SK-MEL-5 (cell line): ENCODE measurements at regions not wholly inside any gene's neighbourhood (a gene's known extent, or its start where the extent isn't known, plus 50 kb on each side); places are given as distances from the start of the nearest gene placed in this dataset.
A peak's percentile ranks its signal among the peaks of the same experiment; 100 is the strongest.

Source experiments
- DNase-seq: peaks from one replicate; pipeline ENCODE4 v3.0.0-alpha.2; 2016; ENCODE audit warnings: low read depth, low spot score
- in situ Hi-C: cut with HindIII; loops from 2 replicates; pipeline ENCODE4 v1.10.0; 2016; ENCODE audit warnings: low sequenced_read_pairs, high pct_unique_total_duplicates, low pct_unique_long_range_greater_than_20kb

DNA sequence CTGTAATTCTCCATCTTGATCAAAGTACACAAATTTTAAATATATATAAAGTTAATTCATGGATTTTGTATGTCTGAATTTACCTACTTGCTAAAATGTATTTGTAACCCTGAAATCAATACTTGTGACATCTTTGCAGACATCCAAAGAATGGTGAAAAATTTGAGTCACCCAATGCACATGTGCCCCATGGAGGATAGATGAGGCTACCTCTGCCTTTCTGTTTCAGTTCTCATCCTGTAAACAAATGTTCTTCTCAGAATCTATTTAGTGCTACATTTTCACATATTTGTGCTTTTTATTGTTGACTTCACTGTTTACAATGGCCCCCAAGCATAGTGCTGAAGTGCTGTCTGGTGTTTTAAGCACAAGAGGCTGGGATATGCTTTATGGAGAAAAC lies 171.5 kb downstream of the LRATD1 start:
- in situ Hi-C loops = no loop called here
- DNase-seq = no peak

DNA sequence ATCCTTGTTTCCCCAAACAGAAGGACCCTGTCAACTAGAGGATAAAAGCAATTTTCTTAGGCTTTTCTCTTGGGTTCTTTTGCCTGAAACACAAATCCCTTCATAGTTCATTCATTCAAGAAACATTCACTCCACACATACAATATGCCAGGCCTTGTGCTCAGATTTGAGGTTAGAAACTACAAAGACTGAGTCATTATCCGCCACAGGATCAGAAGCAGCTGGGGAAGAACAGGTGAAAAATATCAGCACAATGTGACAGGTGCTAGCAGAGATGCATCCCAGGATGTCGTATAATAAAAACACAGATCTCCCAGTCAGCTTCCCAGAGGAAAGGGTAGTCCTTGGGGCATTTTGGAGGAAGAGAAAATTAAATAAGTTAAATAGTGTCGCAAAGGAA lies 172.4 kb downstream of the LRATD1 start:
- in situ Hi-C loops = no loop called here
- DNase-seq = no peak

DNA sequence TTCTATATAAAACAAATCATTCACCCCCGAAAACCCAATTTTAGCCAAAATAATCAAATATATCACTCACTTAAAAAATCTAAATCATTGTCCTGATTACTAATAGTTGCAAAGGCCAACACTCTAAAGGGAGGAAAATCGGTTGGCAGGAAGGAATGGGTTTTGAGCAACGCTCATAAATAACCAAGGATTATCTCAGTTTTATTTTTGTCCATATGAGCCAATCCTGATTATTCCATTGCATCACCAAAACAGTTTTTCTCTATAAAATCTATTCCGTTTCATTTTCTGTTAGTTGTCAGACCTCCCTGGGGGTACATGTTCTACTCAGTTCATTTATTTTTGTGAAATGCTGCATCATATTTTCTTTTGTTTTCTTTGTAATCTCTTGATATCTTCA lies 174.1 kb downstream of the LRATD1 start:
- in situ Hi-C loops = no loop called here

DNA sequence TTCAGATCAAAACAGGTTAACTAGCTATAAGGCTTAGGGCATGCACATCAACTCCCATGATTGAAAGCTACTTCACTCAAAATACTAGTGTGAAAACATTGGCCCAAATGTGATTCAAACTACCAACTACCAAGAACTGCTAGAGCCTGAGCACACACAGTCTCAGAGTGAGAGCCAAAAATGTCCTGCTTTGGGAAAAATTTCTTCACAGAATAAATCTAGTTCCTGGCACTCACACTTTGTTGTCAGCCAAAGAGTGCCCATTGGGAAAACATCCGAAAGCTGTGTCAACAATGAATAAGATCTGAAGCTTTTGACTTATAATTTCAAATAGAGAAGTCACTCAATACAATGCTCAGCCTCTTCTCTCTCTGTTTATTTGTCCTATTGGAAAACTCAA lies 182.7 kb downstream of the LRATD1 start:
- in situ Hi-C loops = no loop called here
- DNase-seq = no peak

More for the DNA sequence above, 174.1 kb downstream of the LRATD1 start:
- no peak for DNase-seq

DNA sequence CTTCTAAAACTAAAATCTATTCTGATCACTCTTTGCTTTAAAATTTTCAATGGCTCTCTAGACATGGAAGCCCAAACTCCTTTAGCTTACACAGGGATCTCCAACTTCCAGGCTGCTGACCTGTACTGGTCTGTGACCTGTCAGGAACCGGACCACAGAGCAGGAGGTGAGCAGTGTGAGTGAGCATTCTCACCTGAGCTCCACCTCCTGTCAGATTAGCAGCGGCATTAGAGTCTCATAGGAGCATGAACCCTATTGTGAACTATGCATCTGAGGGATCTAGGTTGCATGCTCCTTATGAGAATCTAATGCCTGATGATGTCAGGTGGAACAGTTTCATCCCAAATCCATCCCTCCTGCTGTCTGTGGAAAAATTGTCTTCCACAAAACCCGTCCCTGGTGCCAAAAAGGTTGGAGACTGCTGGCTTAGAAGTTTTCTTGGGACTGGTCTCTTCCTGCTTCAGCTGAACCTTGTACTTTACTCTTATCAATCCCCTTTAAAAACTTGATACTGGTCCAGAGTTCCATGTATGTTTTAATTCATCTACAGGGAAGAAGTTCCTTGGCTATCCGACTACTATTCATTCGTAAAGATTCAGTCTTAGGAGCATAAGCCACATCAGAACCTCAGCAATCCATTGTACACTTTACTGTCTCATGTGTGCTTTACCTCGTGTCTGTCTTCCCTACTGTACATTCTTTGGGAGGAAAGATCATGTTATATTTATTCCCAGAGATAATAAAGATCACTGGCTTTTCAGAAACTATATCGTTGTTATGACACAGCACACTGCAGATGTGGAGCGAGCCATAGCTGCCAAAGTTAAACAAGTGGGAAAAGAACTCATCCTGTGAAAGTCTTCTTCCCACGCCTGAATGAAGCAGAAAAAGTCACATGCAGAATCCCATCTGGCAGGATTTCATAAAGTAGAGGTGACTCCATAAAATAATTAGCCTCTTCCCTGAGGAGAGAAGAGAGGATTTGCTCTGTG lies 183.8 kb downstream of the LRATD1 start:
- in situ Hi-C loops = no loop called here
- no peak for DNase-seq

DNA sequence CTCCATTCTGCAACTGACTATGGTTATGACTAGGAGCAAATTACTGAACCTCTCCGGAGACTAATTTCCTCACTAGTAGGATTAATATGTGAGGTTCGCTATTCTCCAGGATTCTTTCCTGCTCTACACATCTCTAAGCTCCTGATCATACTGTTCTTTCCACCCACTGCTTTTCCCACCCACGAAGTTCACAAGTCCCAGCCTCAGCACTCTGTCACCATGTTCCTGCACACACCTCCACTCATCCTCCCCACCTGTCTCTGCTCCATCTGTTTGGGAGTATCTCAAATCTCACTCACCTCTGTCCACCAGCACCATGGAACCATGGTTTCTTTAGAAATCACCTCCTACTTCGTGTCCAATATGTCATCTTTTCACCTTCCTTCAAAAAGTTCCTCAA lies 185.3 kb downstream of the LRATD1 start:
- no peak for DNase-seq
- in situ Hi-C loops = no loop called here

DNA sequence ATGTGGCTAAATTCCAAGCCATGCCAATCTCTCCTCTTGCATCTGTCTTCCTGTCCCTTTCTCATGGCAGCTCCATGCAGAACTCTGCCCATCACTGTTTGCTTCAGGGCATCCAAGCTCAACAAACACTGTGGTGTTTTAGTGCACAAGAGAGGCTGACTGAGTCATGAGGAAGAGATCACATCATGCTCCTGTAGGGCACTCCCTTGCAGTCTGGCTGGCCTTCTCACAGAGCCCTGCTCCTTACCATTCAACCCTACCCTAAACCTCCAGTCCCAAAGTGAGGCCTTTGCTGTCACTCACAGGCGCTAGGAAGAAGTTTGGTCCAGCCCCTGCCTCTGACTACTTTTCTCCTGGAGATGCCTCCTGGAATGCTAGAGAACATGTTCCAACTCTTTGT lies 194.0 kb downstream of the LRATD1 start:
- peak; percentile 49 for DNase-seq
- in situ Hi-C loops = no loop called here

DNA sequence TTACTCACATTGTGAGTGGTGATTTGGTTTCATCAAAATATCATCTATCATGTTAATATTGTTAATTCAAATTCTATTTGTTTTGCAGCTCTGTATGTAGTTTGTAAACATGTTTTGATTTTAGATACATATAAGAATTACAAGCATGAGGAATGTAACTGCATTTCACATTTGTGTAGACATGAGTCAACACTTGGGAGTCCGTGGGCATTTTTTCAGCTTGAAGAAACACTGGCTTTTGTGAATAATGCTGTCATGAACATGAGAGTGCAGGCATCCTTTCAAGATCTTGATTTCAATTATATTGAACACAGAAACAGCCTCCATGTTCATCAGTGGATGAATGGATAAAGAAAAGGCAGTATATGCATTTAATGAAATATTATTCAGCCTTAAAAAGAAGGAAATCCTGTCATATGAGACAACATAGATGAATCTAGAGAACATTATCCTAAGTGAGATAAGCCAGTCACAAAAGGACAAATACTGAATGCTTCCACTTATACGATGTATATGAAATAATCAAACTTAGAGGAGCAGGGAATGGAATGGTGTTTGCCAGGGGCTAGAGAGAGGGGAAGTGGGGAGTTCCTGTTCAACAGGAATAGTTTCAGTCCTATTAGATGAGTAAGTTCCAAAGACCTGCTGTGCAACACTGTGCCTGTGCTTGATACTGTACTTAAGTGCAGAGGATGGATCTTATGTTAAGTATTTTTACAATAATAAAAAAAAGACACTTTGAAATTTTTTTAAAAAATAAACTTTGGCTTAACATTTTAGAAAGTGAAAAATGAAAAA lies 194.9 kb downstream of the LRATD1 start:
- DNase-seq = no peak
- in situ Hi-C loops = no loop called here

DNA sequence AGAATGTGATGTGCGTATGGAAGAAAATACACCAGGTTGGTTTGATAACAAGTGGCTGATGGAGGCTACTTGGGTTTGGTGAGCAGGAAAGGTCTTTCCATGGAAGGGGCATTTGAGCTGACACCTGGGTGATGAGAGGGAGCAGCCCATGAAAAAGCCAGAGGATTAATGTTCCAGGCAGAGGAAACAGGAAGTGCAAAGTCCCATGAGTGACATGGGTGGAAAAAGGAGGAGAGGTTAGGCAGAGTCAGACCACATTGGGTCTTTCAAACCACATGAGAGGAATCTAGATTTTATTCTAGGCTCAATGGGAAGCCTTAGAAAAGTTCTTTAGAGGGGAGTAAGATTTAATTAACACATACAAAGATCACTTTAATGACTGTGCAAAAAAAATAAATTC lies 195.7 kb downstream of the LRATD1 start:
- in situ Hi-C loops = no loop called here
- no peak for DNase-seq

DNA sequence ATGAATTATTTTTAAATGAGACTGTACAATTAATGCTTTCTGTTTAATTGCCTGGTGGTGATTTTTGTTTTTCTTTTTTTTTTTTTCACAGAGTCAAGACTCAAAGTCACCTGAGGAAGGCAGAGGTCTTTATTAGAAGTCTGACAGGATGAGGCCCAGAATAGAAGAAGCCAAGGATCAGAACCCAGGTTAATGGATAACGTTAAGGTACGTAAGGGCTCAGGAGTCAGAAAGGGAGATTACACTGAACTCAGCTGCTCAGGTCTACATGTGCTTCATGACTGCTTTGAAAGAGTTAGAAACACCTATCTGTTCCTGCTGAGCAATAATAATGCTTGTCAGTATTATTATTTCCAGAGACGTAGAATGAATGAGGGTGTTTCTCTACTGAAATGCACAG lies 196.5 kb downstream of the LRATD1 start:
- no peak for DNase-seq
- in situ Hi-C loops = no loop called here

DNA sequence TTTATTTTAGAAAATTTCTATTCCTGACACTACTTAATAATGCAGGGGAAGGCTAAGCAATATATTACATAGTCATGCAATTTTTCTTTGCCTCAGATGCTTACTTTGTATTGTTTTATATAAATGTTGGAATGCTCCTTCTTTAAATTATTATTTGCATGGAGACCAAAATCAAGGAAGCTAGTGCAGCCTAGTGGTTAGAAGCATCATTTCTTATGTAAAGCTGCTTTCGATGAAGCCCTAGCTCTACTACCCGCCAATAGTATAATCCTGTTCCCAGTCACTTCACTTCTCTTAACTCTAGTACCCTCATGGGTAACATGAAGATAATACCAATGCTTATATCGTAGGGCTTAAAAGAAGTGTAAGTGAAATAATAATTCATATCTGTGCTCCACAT lies 198.9 kb downstream of the LRATD1 start:
- DNase-seq = no peak
- in situ Hi-C loops = no loop called here

DNA sequence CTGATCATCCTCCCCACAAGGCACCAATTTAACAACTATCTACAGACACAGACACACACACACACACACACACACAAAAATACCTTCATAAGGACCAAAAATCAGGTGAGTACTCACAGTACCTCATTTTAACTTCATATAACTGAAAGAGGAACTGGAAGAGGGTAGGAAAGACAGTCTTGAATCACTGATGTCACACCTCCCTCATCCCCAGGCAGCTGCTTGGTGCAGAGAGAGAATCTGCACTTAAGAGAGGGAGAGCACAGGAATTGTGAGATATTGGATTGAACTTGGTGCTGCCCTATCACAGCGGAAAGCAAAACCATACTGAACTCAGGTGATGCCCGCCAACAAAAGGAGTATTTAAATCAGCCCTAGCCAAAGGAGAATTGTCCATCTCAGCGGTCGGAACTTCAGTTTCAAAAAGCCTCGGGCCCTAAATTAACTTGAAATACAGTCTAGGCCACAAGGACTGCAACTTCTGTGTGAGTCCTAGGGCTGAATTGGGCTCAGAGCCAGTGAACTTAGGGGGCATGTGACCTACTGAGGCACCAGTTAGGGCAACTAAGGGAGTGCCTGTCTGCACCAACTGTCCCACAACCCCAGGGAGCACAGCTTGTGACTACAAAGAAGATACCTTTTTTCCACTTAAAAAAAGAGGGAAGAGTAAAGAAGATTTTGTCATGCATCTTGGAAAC lies 211.1 kb downstream of the LRATD1 start:
- DNase-seq = no peak
- in situ Hi-C loops = no loop called here

DNA sequence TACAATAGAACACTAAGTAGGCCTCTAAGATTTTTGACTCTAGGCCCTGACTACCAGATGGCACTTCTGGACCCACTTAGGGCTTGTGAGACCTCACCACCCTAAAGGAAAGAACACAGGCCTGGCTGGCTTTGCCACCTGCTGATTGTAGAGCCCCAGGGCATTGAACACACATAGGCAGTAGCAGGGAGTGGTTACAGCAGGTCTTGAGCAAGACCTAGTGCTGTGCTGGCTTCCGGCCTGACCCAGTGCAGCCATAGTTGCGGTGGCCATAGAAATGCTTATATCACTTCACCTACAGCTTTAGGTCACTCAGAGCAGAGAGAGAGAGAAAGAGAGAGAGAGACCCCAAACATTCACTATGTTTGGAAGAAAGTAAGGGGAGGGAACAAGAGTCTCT lies 223.2 kb downstream of the LRATD1 start:
- in situ Hi-C loops = no loop called here
- DNase-seq = no peak

DNA sequence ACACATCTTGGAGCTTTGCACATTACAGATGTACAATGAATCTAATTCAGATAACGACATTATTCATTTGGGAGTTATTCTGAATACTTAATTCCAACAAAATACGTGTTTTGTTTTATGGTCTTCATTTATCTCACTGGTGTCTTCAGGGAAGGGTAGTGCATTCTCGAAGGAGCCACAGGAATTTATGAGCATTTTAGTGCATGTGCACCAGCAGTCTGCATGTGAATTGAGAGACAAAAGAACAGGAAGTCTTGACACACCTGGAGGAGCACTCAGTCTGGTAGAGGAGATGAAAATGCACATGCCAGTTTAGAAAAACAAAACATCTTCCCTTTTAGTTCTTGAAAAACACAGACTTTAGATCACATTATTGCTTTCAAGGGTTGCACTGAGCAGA lies 228.7 kb downstream of the LRATD1 start:
- DNase-seq = no peak

DNA sequence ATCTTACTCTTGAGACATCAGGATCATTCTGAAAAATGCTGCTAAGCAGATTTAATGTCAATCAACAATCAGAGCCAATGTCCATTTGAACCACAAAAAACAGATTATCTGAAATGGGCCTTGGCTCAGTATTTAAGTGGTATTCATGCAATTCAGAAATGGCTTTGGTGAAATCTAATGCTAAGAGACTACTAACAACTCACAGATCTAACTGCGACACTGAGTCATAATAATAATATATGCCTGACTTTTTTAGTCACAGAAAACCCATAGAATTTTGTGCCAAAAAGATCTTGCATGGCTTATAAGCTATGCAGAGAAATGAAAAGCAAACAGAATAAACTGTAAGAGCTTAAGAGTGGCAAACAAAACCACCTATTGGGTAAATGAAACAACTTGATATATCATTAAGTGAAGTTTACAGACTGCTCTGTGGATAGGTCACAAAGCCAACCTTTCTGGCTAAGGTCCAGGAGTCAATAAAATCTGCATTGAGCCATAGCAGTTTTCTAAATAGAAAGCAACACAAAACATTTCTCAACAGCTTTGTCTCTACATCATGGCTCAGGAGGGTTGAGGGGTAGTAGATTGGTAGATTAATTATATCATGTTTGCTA lies 234.3 kb downstream of the LRATD1 start:
- in situ Hi-C loops = no loop called here
- DNase-seq = no peak

More for the DNA sequence above, 228.7 kb downstream of the LRATD1 start:
- in situ Hi-C loops = no loop called here

DNA sequence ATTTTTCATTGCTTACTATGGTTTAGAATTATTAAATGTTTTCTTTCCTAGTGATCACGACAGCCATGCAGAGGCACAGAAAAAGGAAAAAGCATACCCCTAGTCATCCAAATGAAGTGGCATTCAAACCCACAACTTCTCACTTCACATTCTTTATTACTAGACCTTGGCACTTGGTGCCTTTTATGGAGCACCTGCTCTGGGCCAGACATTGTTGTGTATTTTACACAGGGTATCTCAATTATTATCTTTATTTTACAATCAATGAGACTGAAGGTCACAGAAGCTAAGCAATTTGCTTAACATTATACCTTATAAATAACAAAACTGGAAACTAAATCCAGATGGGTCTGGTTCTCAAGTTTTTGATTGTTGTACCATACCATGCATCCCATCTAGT lies 235.3 kb downstream of the LRATD1 start:
- DNase-seq = no peak
- in situ Hi-C loops = no loop called here

DNA sequence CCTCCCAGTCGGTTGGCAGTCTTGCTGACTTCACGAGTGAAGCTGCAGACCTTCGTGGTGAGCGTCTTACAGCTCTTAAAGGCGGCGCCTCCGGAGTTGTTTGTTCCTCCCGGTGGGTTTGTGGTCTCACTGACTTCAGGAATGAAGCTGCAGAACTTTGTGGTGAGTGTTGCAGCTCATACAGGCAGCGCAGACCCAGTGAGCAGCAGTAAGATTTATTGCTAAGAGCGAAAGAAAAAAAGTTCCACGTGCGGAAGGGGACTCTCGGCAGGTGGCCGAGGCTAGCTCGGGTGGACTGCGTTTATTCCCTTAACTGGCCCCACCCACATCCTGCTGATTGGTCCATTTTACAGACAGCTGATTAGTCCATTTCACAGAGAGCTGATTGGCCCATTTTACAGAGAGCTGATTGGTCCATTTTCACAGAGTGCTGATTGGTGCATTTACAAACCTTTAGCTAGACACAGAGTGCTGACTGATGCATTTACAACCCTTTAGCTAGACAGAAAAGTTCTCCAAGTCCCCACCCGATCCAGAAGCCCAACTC lies 240.3 kb downstream of the LRATD1 start:
- in situ Hi-C loops = no loop called here
- peak; percentile 53 for DNase-seq
